Frontal cortex (tissue), 4 donors: ENCODE measurements at regions not wholly inside any gene's neighbourhood (a gene's known extent, or its start where the extent isn't known, plus 50 kb on each side); places are given as distances from the start of the nearest gene placed in this dataset. TPM values are rescaled to one million over a fixed set of nuclear protein-coding genes. Genes with fewer than 3 reads are reported as not detected.

Source experiments
- DNase-seq, 2 donors: peaks; one replicate each; pipeline ENCODE4 v3.0.0; 2012; ENCODE audit warnings: low spot score in 2 of 2
- FAIRE-seq: peaks from 2 replicates; lab custom pipeline; 2012; peaks lifted over from hg19 to GRCh38; lab: Jason Lieb, UNC
- small RNA-seq: library from RNA; depleted of rRNA; stranded (forward); fragments of <200 nt; gene quantifications from one replicate; pipeline ENCODE3, GENCODE V24; 2014
- donor health status: control.
- donor health status: control.
- donor health status: control.

GRCh38 chr3:124653797-124654469, 76.3 kb upstream of the UMPS start:
- DNase-seq, result no peak
- no peak for FAIRE-seq

GRCh38 chr3:124654470-124654845, 75.8 kb upstream of the UMPS start:
- no peak for DNase-seq
- FAIRE-seq, result no peak

- DNase-seq, result no peak
- no peak for FAIRE-seq
These were observed 73.7 kb upstream of the UMPS start for GRCh38 chr3:124656531-124656930.

GRCh38 chr3:124657138-124657537, 73.1 kb upstream of the UMPS start:
- no peak for FAIRE-seq
- DNase-seq, result no peak

- DNase-seq (no peak), FAIRE-seq (no peak)
These were observed 72.0 kb upstream of the UMPS start for GRCh38 chr3:124658270-124658669.

- no peak for FAIRE-seq
These were observed 71.1 kb upstream of the UMPS start for GRCh38 chr3:124659175-124659574.

GRCh38 chr3:124660599-124660998, 69.7 kb upstream of the UMPS start:
- FAIRE-seq, result no peak
- DNase-seq, result no peak

More at GRCh38 chr3:124659175-124659574, 71.1 kb upstream of the UMPS start:
- DNase-seq, result no peak

GRCh38 chr3:124663690-124664089, 66.6 kb upstream of the UMPS start:
- FAIRE-seq (no peak), DNase-seq (no peak)

- no peak for FAIRE-seq
These were observed 65.4 kb upstream of the UMPS start for GRCh38 chr3:124664804-124665203.

GRCh38 chr3:124666067-124666466, 64.2 kb upstream of the UMPS start:
- FAIRE-seq, result no peak
- DNase-seq, result no peak

More at GRCh38 chr3:124664804-124665203, 65.4 kb upstream of the UMPS start:
- DNase-seq, result no peak

- FAIRE-seq (no peak), DNase-seq (no peak)
These were observed 60.8 kb upstream of the UMPS start for GRCh38 chr3:124669470-124669869.

- FAIRE-seq, result no peak
These were observed 59.1 kb upstream of the UMPS start for GRCh38 chr3:124671106-124671505.

GRCh38 chr3:124674336-124674735, 55.9 kb upstream of the UMPS start:
- FAIRE-seq, result no peak
- DNase-seq, result no peak

More at GRCh38 chr3:124671106-124671505, 59.1 kb upstream of the UMPS start:
- DNase-seq, result no peak

- DNase-seq, result no peak
These were observed 54.0 kb upstream of the UMPS start for GRCh38 chr3:124676236-124676635.

GRCh38 chr3:124679048-124679638, 51.1 kb upstream of the UMPS start:
- FAIRE-seq, result no peak
- DNase-seq, result no peak

More at GRCh38 chr3:124676236-124676635, 54.0 kb upstream of the UMPS start:
- no peak for FAIRE-seq

Small RNA genes in the stretch of these regions (small RNA-seq; reads per million reads assigned to genes)
- 2.2 reads per million, percentile 84 among the genes with 10 or more reads in this experiment for gene MIR5002
- gene MIR6083, result not detected
- not detected for gene RNU6-143P
